A549 (cell line): ENCODE measurements at regions not wholly inside any gene's neighbourhood (a gene's known extent, or its start where the extent isn't known, plus 50 kb on each side); places are given as distances from the start of the nearest gene placed in this dataset.

ENCODE experiments used
- ATAC-seq, 2 experiments: fragments of 200-7000 bp in 1 of 2; fragments of >200 bp in 1 of 2; cut with Nextera tagmentation in 1 of 2; cut with Tn5 transposase in 1 of 2; 3 replicates each; pipeline versions ENCODE4 v1.8.0 to v1.9.1; 2018 to 2020; ENCODE audit warnings: mild to moderate bottlenecking in 1 of 2, moderate library complexity in 1 of 2
- CTCF ChIA-PET: fragments of 300-600 bp; sonication (Branson Sonifier 250); formaldehyde crosslinking; extraction: SDS; loops from one replicate; lab custom pipeline; 2021; ENCODE audit warnings: antibody characterized with exemption, inconsistent platforms; lab: Yijun Ruan, JAX
- POLR2A ChIA-PET: fragments of 350-600 bp; formaldehyde crosslinking; extraction: SDS; loops from one replicate; lab custom pipeline; 2021; ENCODE audit warnings: antibody characterized with exemption, inconsistent platforms; lab: Yijun Ruan, JAX
- DNase-seq, 2 experiments: peaks; one replicate each; pipeline versions ENCODE4 v3.0.0 to v3.0.0-alpha.2; 2011 to 2016; ENCODE audit warnings: low read depth in 1 of 2, low spot score in 1 of 2
- FAIRE-seq: peaks from 2 replicates; lab custom pipeline; 2011; peaks lifted over from hg19 to GRCh38; lab: Jason Lieb, UNC
- H3K27ac ChIP-seq, 2 experiments: fragments of >200 bp; sonication (Bioruptor Twin); formaldehyde crosslinking; 3 replicates each; pipeline ENCODE4 v1.5.1; 2016 to 2017
- H3K4me1 ChIP-seq: fragments of >200 bp; sonication (Bioruptor Twin); formaldehyde crosslinking; 3 replicates; pipeline ENCODE4 v1.6.1; 2016
- H3K4me2 ChIP-seq: fragments of >200 bp; sonication (Bioruptor Twin); formaldehyde crosslinking; 3 replicates; pipeline ENCODE4 v1.6.1; 2016
- H3K4me3 ChIP-seq: fragments of >200 bp; sonication (Bioruptor Twin); formaldehyde crosslinking; 3 replicates; pipeline ENCODE4 v1.5.1; 2016
- H3K9me3 ChIP-seq: fragments of >200 bp; sonication (Bioruptor Twin); formaldehyde crosslinking; 3 replicates; pipeline ENCODE4 v1.6.1; 2016
- CHD2 ChIP-seq: fragments of 150-350 bp; IDR thresholded peaks from 2 replicates; pipeline ENCODE4 v1.6.1; 2014; ENCODE audit warnings: low read length; ENCODE audit not compliant: partially characterized antibody
- EP300 ChIP-seq, 2 experiments: fragments of >200 bp; sonication (Bioruptor Twin); formaldehyde crosslinking; IDR thresholded peaks; 2 replicates in 1 of 2; 3 replicates in 1 of 2; pipeline ENCODE4 v1.6.1; 2016 to 2017
- FOXS1 ChIP-seq: fragments of 250-450 bp; sonication (Bioruptor Pico); IDR thresholded peaks from 2 replicates; pipeline ENCODE4 v1.5.0; 2020; ENCODE audit warnings: mild to moderate bottlenecking, moderate library complexity
- GATA3 ChIP-seq: IDR thresholded peaks from 2 replicates; pipeline ENCODE4 v1.6.1; 2012; ENCODE audit warnings: borderline replicate concordance
- HOXA7 ChIP-seq: fragments of 250-450 bp; sonication (Bioruptor Pico); IDR thresholded peaks from 2 replicates; pipeline ENCODE4 v1.5.0; 2020; ENCODE audit warnings: mild to moderate bottlenecking, moderate library complexity
- KDM1A ChIP-seq: fragments of 200-600 bp; sonication (generic); IDR thresholded peaks from 2 replicates; pipeline ENCODE4 v1.6.1; 2016; ENCODE audit warnings: low read depth, mild to moderate bottlenecking
- MYC ChIP-seq: IDR thresholded peaks from 2 replicates; pipeline ENCODE4 v1.6.1; 2012; ENCODE audit warnings: mild to moderate bottlenecking, inconsistent platforms, low read length, improper control_type of control experiment, borderline replicate concordance
- NFE2L2 ChIP-seq: fragments of 150-350 bp; conservative IDR thresholded peaks from 2 replicates; pipeline ENCODE4 v1.6.1; 2014; ENCODE audit warnings: low read length
- NPAS2 ChIP-seq: fragments of 250-450 bp; sonication (Bioruptor Pico); IDR thresholded peaks from 2 replicates; pipeline ENCODE4 v1.8.0; 2022; ENCODE audit warnings: mild to moderate bottlenecking, moderate library complexity, borderline replicate concordance
- PHF8 ChIP-seq: fragments of 200-600 bp; sonication (generic); IDR thresholded peaks from 2 replicates; pipeline ENCODE4 v1.6.1; 2016; ENCODE audit warnings: low read depth, mild to moderate bottlenecking, antibody characterized with exemption, moderate library complexity, borderline replicate concordance
- SREBF2 ChIP-seq: fragments of 450-650 bp; IDR thresholded peaks from 2 replicates; pipeline ENCODE4 v1.6.1; 2014; ENCODE audit warnings: mild to moderate bottlenecking, moderate library complexity
- ZC3H11A ChIP-seq: fragments of 450-650 bp; IDR thresholded peaks from 2 replicates; pipeline ENCODE4 v1.6.1; 2014; ENCODE audit warnings: antibody characterized with exemption, mild to moderate bottlenecking
- WGBS: methylation state at CpG from one replicate; pipeline ENCODE4 v1.1.6; 2017; ENCODE audit errors: missing lambda C conversion rate; 5-methylcytosine and 5-hydroxymethylcytosine counted together
- TF ChIP-seq, protein P1 (sequence below): IDR thresholded peaks from 2 replicates; pipeline ENCODE4 v1.6.1; 2012; ENCODE audit warnings: low read depth, borderline replicate concordance
- TF ChIP-seq, protein P2 (sequence below): IDR thresholded peaks from 2 replicates; pipeline ENCODE4 v1.6.1; 2012
- TF ChIP-seq, protein P3 (sequence below): fragments of 450-650 bp; IDR thresholded peaks from 2 replicates; pipeline ENCODE4 v1.6.1; 2014; ENCODE audit warnings: antibody characterized with exemption
- TF ChIP-seq, protein P4 (sequence below): fragments of 200-600 bp; sonication (generic); IDR thresholded peaks from 2 replicates; pipeline ENCODE4 v1.6.1; 2016; ENCODE audit warnings: antibody characterized with exemption, mild to moderate bottlenecking, moderate library complexity

DNA sequence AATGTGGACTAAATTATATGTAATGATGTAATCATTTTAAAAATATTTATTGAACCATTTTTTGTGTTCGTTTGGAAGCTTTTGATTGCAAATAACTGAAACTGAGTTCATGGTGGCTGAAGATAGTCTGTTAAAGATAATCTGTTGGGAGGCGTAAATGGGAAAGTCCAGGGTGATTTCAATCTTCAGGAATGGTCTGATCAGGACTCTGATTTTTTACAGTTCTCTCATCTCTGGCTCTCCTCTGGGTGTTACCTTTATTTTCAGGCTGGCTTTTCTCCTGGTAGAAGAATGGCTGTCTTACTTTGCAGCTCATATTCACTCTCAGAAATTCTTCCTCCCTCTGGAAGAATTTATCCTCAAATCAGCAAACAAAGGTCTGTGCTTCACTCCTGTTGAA, 199.0 kb upstream of the LEF1 start:
- POLR2A ChIA-PET, result no interaction called here
- FAIRE-seq (no peak), ATAC-seq (no peak), DNase-seq (no peak)
- Histone ChIP-seq H3K4me2 (no peak overlapping the region), H3K4me3 (no peak overlapping the region), H3K27ac (no peak overlapping the region), H3K4me1 (no peaks in the 10 kb centered on the region), H3K9me3 (no peaks in the 10 kb centered on the region)
- TF ChIP-seq, protein P1, sequence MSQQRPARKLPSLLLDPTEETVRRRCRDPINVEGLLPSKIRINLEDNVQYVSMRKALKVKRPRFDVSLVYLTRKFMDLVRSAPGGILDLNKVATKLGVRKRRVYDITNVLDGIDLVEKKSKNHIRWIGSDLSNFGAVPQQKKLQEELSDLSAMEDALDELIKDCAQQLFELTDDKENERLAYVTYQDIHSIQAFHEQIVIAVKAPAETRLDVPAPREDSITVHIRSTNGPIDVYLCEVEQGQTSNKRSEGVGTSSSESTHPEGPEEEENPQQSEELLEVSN, result no peak
- no peak for TF ChIP-seq NFE2L2
- TF ChIP-seq ZC3H11A, result no peak
- no peak for TF ChIP-seq MYC
- TF ChIP-seq, protein P2, sequence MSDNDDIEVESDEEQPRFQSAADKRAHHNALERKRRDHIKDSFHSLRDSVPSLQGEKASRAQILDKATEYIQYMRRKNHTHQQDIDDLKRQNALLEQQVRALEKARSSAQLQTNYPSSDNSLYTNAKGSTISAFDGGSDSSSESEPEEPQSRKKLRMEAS, result no peak
- TF ChIP-seq NPAS2 (CRISPR knock-in tag), result no peak
- no peak for TF ChIP-seq EP300 (IDR thresholded peaks at IDR 0.05)
- TF ChIP-seq, protein P3, sequence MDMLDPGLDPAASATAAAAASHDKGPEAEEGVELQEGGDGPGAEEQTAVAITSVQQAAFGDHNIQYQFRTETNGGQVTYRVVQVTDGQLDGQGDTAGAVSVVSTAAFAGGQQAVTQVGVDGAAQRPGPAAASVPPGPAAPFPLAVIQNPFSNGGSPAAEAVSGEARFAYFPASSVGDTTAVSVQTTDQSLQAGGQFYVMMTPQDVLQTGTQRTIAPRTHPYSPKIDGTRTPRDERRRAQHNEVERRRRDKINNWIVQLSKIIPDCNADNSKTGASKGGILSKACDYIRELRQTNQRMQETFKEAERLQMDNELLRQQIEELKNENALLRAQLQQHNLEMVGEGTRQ, result no peak
- CTCF ChIA-PET, result interaction anchor here (0.8 kb wide), 1 partner anchor 75 kb away, joined by 3 read pairs; no protein-coding TSS in a partner anchor
- WGBS, result 6% methylated on average over 2 of the region's 2 CpGs

DNA sequence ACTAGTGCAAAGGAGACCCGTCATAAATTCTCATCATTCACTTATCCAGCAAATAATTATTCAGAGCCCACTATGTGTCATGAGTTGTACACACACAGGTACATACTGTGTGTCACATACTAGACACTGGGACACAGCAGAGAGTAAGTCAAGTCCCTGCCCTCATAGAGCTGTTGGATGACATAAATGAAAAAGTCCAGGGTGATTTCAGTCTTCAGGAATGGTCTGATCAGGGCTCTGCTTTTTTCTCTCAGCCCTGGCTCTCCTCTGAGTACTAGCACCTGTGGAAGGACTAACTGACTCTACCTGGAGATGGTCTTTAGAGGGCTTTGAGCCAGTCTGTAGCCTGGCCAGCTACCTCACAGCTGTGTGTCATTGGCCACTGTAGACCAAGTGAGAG, 198.0 kb upstream of the LEF1 start:
- H3K9me3 ChIP-seq, result no peaks in the 10 kb centered on the region
- H3K4me1 ChIP-seq, result no peaks in the 10 kb centered on the region
- H3K4me2 ChIP-seq, result no peak overlapping the region
- no peak for ATAC-seq
- TF ChIP-seq NPAS2 (CRISPR knock-in tag) (no peak), KDM1A (no peak), FOXS1 (no peak), MYC (no peak), SREBF2 (no peak), HOXA7 (CRISPR knock-in tag) (no peak), GATA3 (no peak), CHD2 (no peak)
- TF ChIP-seq, protein P4, sequence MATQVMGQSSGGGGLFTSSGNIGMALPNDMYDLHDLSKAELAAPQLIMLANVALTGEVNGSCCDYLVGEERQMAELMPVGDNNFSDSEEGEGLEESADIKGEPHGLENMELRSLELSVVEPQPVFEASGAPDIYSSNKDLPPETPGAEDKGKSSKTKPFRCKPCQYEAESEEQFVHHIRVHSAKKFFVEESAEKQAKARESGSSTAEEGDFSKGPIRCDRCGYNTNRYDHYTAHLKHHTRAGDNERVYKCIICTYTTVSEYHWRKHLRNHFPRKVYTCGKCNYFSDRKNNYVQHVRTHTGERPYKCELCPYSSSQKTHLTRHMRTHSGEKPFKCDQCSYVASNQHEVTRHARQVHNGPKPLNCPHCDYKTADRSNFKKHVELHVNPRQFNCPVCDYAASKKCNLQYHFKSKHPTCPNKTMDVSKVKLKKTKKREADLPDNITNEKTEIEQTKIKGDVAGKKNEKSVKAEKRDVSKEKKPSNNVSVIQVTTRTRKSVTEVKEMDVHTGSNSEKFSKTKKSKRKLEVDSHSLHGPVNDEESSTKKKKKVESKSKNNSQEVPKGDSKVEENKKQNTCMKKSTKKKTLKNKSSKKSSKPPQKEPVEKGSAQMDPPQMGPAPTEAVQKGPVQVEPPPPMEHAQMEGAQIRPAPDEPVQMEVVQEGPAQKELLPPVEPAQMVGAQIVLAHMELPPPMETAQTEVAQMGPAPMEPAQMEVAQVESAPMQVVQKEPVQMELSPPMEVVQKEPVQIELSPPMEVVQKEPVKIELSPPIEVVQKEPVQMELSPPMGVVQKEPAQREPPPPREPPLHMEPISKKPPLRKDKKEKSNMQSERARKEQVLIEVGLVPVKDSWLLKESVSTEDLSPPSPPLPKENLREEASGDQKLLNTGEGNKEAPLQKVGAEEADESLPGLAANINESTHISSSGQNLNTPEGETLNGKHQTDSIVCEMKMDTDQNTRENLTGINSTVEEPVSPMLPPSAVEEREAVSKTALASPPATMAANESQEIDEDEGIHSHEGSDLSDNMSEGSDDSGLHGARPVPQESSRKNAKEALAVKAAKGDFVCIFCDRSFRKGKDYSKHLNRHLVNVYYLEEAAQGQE, result no peak
- H3K27ac ChIP-seq, result no peak overlapping the region
- CTCF ChIA-PET, result no interaction called here
- POLR2A ChIA-PET, result no interaction called here
- H3K4me3 ChIP-seq, result no peak overlapping the region
- no peak for DNase-seq
- 0% methylated on average over 1 of the region's 1 CpG for WGBS
- FAIRE-seq, result no peak

DNA sequence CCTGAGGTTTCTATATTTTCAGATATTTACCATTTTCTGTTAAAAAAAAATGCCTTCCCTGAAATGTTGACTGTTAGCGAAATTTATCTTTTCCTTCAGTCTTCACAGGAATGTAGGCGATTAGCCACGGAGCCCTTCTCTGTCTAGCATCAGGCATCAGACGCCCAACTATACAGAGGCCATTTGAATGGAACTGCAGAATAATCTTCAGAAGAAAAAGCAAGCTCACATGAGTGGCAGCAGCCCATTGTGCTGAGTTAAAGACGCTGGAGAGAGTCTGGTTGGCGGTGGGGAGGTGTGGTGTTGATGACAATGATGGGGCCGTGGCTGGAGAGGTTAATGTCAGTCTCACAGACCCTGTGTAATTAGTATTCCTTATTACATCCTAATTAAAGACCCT, 196.8 kb upstream of the LEF1 start:
- ATAC-seq (no peak), DNase-seq (no peak), FAIRE-seq (no peak)
- Histone ChIP-seq H3K9me3 (no peaks in the 10 kb centered on the region), H3K4me2 (no peak overlapping the region), H3K27ac (no peak overlapping the region), H3K4me1 (no peaks in the 10 kb centered on the region), H3K4me3 (no peak overlapping the region)
- ChIA-PET POLR2A (no interaction called here), CTCF (no interaction called here)
- WGBS, result 7% methylated on average over 7 of the region's 7 CpGs
- no peak for TF ChIP-seq PHF8
